Activated naive CD4-positive, alpha-beta T cell treated with anti-CD3 and anti-CD28 coated beads for 36 hours (primary cell): ENCODE measurements at regions not wholly inside any gene's neighbourhood (a gene's known extent, or its start where the extent isn't known, plus 50 kb on each side); places are given as distances from the start of the nearest gene placed in this dataset.
"Not testable (repeated sequence)": the region's sequence is repeated elsewhere in the genome, so short reads cannot be mapped to it uniquely, and the experiment has no call there.

Experiments used
- CTCF ChIA-PET: fragments of 350-600 bp; sonication (Branson Sonifier 250); formaldehyde crosslinking; loops from one replicate; lab custom pipeline; 2021; ENCODE audit warnings: antibody characterized with exemption; lab: Charles Lee
- DNase-seq: peaks from one replicate; pipeline ENCODE4 v3.0.0-alpha.2; 2020
- H3K27ac Mint-ChIP-seq: one replicate; pipeline ENCODE4 v1.8.0; 2021; ENCODE audit warnings: mild to moderate bottlenecking, mixed read lengths
- H3K27me3 Mint-ChIP-seq: one replicate; pipeline ENCODE4 v1.8.0; 2021; ENCODE audit warnings: low read depth, mixed read lengths
- H3K36me3 Mint-ChIP-seq: one replicate; pipeline ENCODE4 v1.8.0; 2021; ENCODE audit warnings: low read depth, mixed read lengths
- H3K4me1 Mint-ChIP-seq: one replicate; pipeline ENCODE4 v1.8.0; 2021; ENCODE audit warnings: low read depth, mixed read lengths
- H3K4me3 Mint-ChIP-seq: one replicate; pipeline ENCODE4 v1.8.0; 2021; ENCODE audit warnings: mild to moderate bottlenecking, moderate library complexity, mixed read lengths
- H3K9me3 Mint-ChIP-seq: one replicate; pipeline ENCODE4 v1.8.0; 2021; ENCODE audit warnings: mixed read lengths
- intact Hi-C: fragments of 100-400 bp; cut with micrococcal nuclease; formaldehyde crosslinking; loops from one replicate; pipeline ENCODE4 v1.15.1; 2023

GRCh38 chr19:20320191-20320590, 153.2 kb downstream of the ZNF486 start:
- CTCF ChIA-PET: no interaction called here
- no peak for DNase-seq
- Mint-ChIP-seq H3K36me3 (no peaks in the 10 kb centered on the region), H3K27ac (no peak overlapping the region), H3K27me3 (no peaks in the 10 kb centered on the region), H3K9me3 (no peaks in the 10 kb centered on the region), H3K4me3 (no peak overlapping the region), H3K4me1 (no peaks in the 10 kb centered on the region)
- intact Hi-C loops: no loop called here

GRCh38 chr19:20318616-20319015, 151.6 kb downstream of the ZNF486 start:
- intact Hi-C loops: no loop called here
- CTCF ChIA-PET: no interaction called here
- Mint-ChIP-seq H3K27me3 (no peaks in the 10 kb centered on the region), H3K9me3 (no peaks in the 10 kb centered on the region), H3K27ac (no peak overlapping the region), H3K36me3 (no peaks in the 10 kb centered on the region), H3K4me1 (no peaks in the 10 kb centered on the region), H3K4me3 (no peak overlapping the region)
- DNase-seq: no peak

- Mint-ChIP-seq H3K9me3 (no peaks in the 10 kb centered on the region), H3K4me3 (no peak overlapping the region), H3K4me1 (no peaks in the 10 kb centered on the region), H3K36me3 (no peaks in the 10 kb centered on the region), H3K27ac (no peak overlapping the region), H3K27me3 (no peaks in the 10 kb centered on the region)
- DNase-seq: no peak
- CTCF ChIA-PET: no interaction called here
- intact Hi-C loops: no loop called here
Observed at GRCh38 chr19:20315543-20315942, 148.5 kb downstream of the ZNF486 start.

- CTCF ChIA-PET: interaction anchor here (0.6 kb wide), 2 partner anchors 9 to 355 kb away, joined by 3 to 4 read pairs; no protein-coding TSS in a partner anchor
- intact Hi-C loops: no loop called here
- Mint-ChIP-seq H3K27ac (no peak overlapping the region), H3K36me3 (no peaks in the 10 kb centered on the region), H3K9me3 (no peaks in the 10 kb centered on the region), H3K4me1 (no peaks in the 10 kb centered on the region), H3K4me3 (no peak overlapping the region), H3K27me3 (no peaks in the 10 kb centered on the region)
- DNase-seq: no peak
Observed at GRCh38 chr19:20313894-20314293, 146.9 kb downstream of the ZNF486 start.

GRCh38 chr19:20307127-20307526, 140.1 kb downstream of the ZNF486 start:
- H3K9me3 Mint-ChIP-seq: no peaks in the 10 kb centered on the region
- H3K4me3 Mint-ChIP-seq: no peak overlapping the region
- intact Hi-C loops: no loop called here
- no peaks in the 10 kb centered on the region for H3K36me3 Mint-ChIP-seq
- CTCF ChIA-PET: no interaction called here
- H3K27ac Mint-ChIP-seq: no peak overlapping the region
- DNase-seq: no peak
- peaks cover 2% of the 10 kb centered on the region for H3K27me3 Mint-ChIP-seq
- no peaks in the 10 kb centered on the region for H3K4me1 Mint-ChIP-seq

GRCh38 chr19:20296314-20296713, 129.3 kb downstream of the ZNF486 start:
- H3K9me3 Mint-ChIP-seq, H3K27ac Mint-ChIP-seq, DNase-seq, H3K4me3 Mint-ChIP-seq, H3K27me3 Mint-ChIP-seq, intact Hi-C loops, H3K36me3 Mint-ChIP-seq, H3K4me1 Mint-ChIP-seq, CTCF ChIA-PET: not testable (repeated sequence)

- no peak overlapping the region for H3K27ac Mint-ChIP-seq
- no peaks in the 10 kb centered on the region for H3K27me3 Mint-ChIP-seq
- intact Hi-C loops: no loop called here
- CTCF ChIA-PET: interaction anchor here (0.6 kb wide), 1 partner anchor 1172 kb away, joined by 3 read pairs; no protein-coding TSS in a partner anchor
- no peak overlapping the region for H3K4me3 Mint-ChIP-seq
- peaks cover 2% of the 10 kb centered on the region for H3K9me3 Mint-ChIP-seq
- no peaks in the 10 kb centered on the region for H3K36me3 Mint-ChIP-seq
- H3K4me1 Mint-ChIP-seq: no peaks in the 10 kb centered on the region
- DNase-seq: no peak
Observed at GRCh38 chr19:20294181-20294580, 127.2 kb downstream of the ZNF486 start.

GRCh38 chr19:20292520-20292919, 125.5 kb downstream of the ZNF486 start:
- CTCF ChIA-PET, H3K4me1 Mint-ChIP-seq, DNase-seq, H3K9me3 Mint-ChIP-seq, H3K36me3 Mint-ChIP-seq, H3K27ac Mint-ChIP-seq, H3K4me3 Mint-ChIP-seq, intact Hi-C loops, H3K27me3 Mint-ChIP-seq: not testable (repeated sequence)

GRCh38 chr19:20289186-20289585, 122.2 kb downstream of the ZNF486 start:
- intact Hi-C loops: no loop called here

GRCh38 chr19:20287070-20287469, 120.1 kb downstream of the ZNF486 start:
- H3K27me3 Mint-ChIP-seq: no peaks in the 10 kb centered on the region
- CTCF ChIA-PET: no interaction called here
- H3K4me3 Mint-ChIP-seq: no peak overlapping the region
- no peak overlapping the region for H3K27ac Mint-ChIP-seq
- intact Hi-C loops: no loop called here
- peaks cover 5% of the 10 kb centered on the region for H3K9me3 Mint-ChIP-seq
- no peak for DNase-seq
- H3K36me3 Mint-ChIP-seq: no peaks in the 10 kb centered on the region
- no peaks in the 10 kb centered on the region for H3K4me1 Mint-ChIP-seq

More at GRCh38 chr19:20289186-20289585, 122.2 kb downstream of the ZNF486 start:
- H3K4me1 Mint-ChIP-seq: no peaks in the 10 kb centered on the region
- H3K9me3 Mint-ChIP-seq: peaks cover 2% of the 10 kb centered on the region
- no peak overlapping the region for H3K27ac Mint-ChIP-seq
- H3K27me3 Mint-ChIP-seq: no peaks in the 10 kb centered on the region
- no peak overlapping the region for H3K4me3 Mint-ChIP-seq
- DNase-seq: no peak
- no peaks in the 10 kb centered on the region for H3K36me3 Mint-ChIP-seq
- CTCF ChIA-PET: no interaction called here

GRCh38 chr19:20285876-20286275, 118.9 kb downstream of the ZNF486 start:
- H3K36me3 Mint-ChIP-seq, H3K4me1 Mint-ChIP-seq, DNase-seq, H3K9me3 Mint-ChIP-seq, CTCF ChIA-PET, H3K27me3 Mint-ChIP-seq, H3K4me3 Mint-ChIP-seq, H3K27ac Mint-ChIP-seq, intact Hi-C loops: not testable (repeated sequence)

GRCh38 chr19:20279516-20279915, 112.5 kb downstream of the ZNF486 start:
- H3K4me1 Mint-ChIP-seq: no peaks in the 10 kb centered on the region
- no peak overlapping the region for H3K27ac Mint-ChIP-seq
- intact Hi-C loops: no loop called here
- no peaks in the 10 kb centered on the region for H3K27me3 Mint-ChIP-seq
- DNase-seq: no peak
- H3K4me3 Mint-ChIP-seq: no peak overlapping the region
- peaks cover 5% of the 10 kb centered on the region for H3K9me3 Mint-ChIP-seq
- H3K36me3 Mint-ChIP-seq: no peaks in the 10 kb centered on the region
- CTCF ChIA-PET: no interaction called here

GRCh38 chr19:20278342-20278741, 111.3 kb downstream of the ZNF486 start:
- CTCF ChIA-PET: no interaction called here
- intact Hi-C loops: no loop called here
- H3K27ac Mint-ChIP-seq: no peak overlapping the region
- no peaks in the 10 kb centered on the region for H3K4me1 Mint-ChIP-seq
- no peak overlapping the region for H3K4me3 Mint-ChIP-seq
- DNase-seq: no peak
- no peaks in the 10 kb centered on the region for H3K9me3 Mint-ChIP-seq
- no peaks in the 10 kb centered on the region for H3K27me3 Mint-ChIP-seq
- H3K36me3 Mint-ChIP-seq: no peaks in the 10 kb centered on the region

- H3K36me3 Mint-ChIP-seq, H3K27me3 Mint-ChIP-seq, H3K4me3 Mint-ChIP-seq, intact Hi-C loops, CTCF ChIA-PET, DNase-seq, H3K4me1 Mint-ChIP-seq, H3K9me3 Mint-ChIP-seq, H3K27ac Mint-ChIP-seq: not testable (repeated sequence)
Observed at GRCh38 chr19:20276732-20277082, 109.7 kb downstream of the ZNF486 start.
